GM23338 (cell line): ENCODE measurements at regions not wholly inside any gene's neighbourhood (a gene's known extent, or its start where the extent isn't known, plus 50 kb on each side); places are given as distances from the start of the nearest gene placed in this dataset.

ENCODE experiments used
- ATAC-seq: fragments of 200-7000 bp; cut with Tn5 transposase; 3 replicates; pipeline ENCODE4 v1.9.1; 2020
- DNase-seq: peaks from one replicate; pipeline ENCODE4 v3.0.0-alpha.2; 2015; ENCODE audit warnings: low spot score
- H2AFZ ChIP-seq: fragments of 200-600 bp; sonication (generic); 2 replicates; pipeline ENCODE4 v1.8.0; 2016; ENCODE audit warnings: antibody characterized with exemption, mild to moderate bottlenecking, moderate library complexity
- H3F3A ChIP-seq: fragments of 200-600 bp; sonication (generic); replicated peaks from 2 replicates; pipeline ENCODE4 v1.8.0; 2017; ENCODE audit warnings: antibody characterized with exemption, mixed run types, low read depth
- H3K27ac ChIP-seq: fragments of 200-600 bp; sonication (generic); 2 replicates; pipeline ENCODE4 v1.6.1; 2016; ENCODE audit warnings: low read depth
- H3K27me3 ChIP-seq: fragments of 200-600 bp; sonication (generic); 2 replicates; pipeline ENCODE4 v1.8.0; 2016; ENCODE audit warnings: mild to moderate bottlenecking, mixed run types, moderate library complexity; ENCODE audit not compliant: insufficient read depth
- H3K36me3 ChIP-seq: fragments of 200-600 bp; sonication (generic); 2 replicates; pipeline ENCODE4 v1.8.0; 2016; ENCODE audit warnings: mild to moderate bottlenecking; ENCODE audit not compliant: insufficient read depth
- H3K4me1 ChIP-seq: fragments of 200-600 bp; sonication (generic); 2 replicates; pipeline ENCODE4 v1.8.0; 2016; ENCODE audit warnings: mild to moderate bottlenecking, moderate library complexity; ENCODE audit not compliant: insufficient read depth
- H3K4me2 ChIP-seq: fragments of 200-600 bp; sonication (generic); 2 replicates; pipeline ENCODE4 v1.7.1; 2017; ENCODE audit warnings: mixed run types
- H3K4me3 ChIP-seq: fragments of 200-600 bp; sonication (generic); 2 replicates; pipeline ENCODE4 v1.6.1; 2016; ENCODE audit warnings: mixed run types
- H3K79me2 ChIP-seq: fragments of 200-600 bp; sonication (generic); replicated peaks from 2 replicates; pipeline ENCODE4 v1.8.0; 2017; ENCODE audit warnings: mild to moderate bottlenecking; ENCODE audit not compliant: insufficient read depth
- H3K9me2 ChIP-seq: fragments of 200-600 bp; sonication (generic); 2 replicates; pipeline ENCODE4 v1.8.0; 2017; ENCODE audit not compliant: insufficient read depth
- H4K20me1 ChIP-seq: fragments of 200-600 bp; sonication (generic); replicated peaks from 2 replicates; pipeline ENCODE4 v1.8.0; 2017; ENCODE audit warnings: mild to moderate bottlenecking; ENCODE audit not compliant: insufficient read depth
- H3K27ac Mint-ChIP-seq: 2 replicates; pipeline ENCODE4 v1.8.0; 2020; ENCODE audit warnings: inconsistent platforms, mild to moderate bottlenecking, moderate library complexity, mixed read lengths
- H3K27me3 Mint-ChIP-seq: 3 replicates; pipeline ENCODE4 v1.8.0; 2022; ENCODE audit warnings: low read depth, mild to moderate bottlenecking, moderate library complexity, mixed read lengths, inconsistent platforms; ENCODE audit not compliant: insufficient read depth, poor library complexity
- H3K36me3 Mint-ChIP-seq: 3 replicates; pipeline ENCODE4 v1.8.0; 2021; ENCODE audit warnings: low read depth, mild to moderate bottlenecking, inconsistent platforms, moderate library complexity, mixed read lengths
- H3K4me1 Mint-ChIP-seq: 3 replicates; pipeline ENCODE4 v1.8.0; 2020; ENCODE audit warnings: mild to moderate bottlenecking, inconsistent platforms, mixed read lengths
- H3K4me3 Mint-ChIP-seq: 3 replicates; pipeline ENCODE4 v1.8.0; 2021; ENCODE audit warnings: moderate library complexity, mild to moderate bottlenecking, inconsistent platforms, mixed read lengths
- H3K9me3 Mint-ChIP-seq: 3 replicates; pipeline ENCODE4 v1.8.0; 2020; ENCODE audit warnings: moderate library complexity, mild to moderate bottlenecking, inconsistent platforms, mixed read lengths
- CREB1 ChIP-seq: fragments of 250-450 bp; sonication (Bioruptor Pico); IDR thresholded peaks from 2 replicates; pipeline ENCODE4 v1.5.0; 2020; ENCODE audit warnings: low read depth, mild to moderate bottlenecking, moderate library complexity
- CTCF ChIP-seq, 2 experiments: fragments of 200-600 bp in 1 of 2; sonication (generic) in 1 of 2; conservative IDR thresholded peaks; 2 replicates each; pipeline versions ENCODE4 v1.5.1 to v1.6.1; 2016 to 2017; ENCODE audit warnings: antibody characterized with exemption in 2 of 2, low read depth in 2 of 2, mild to moderate bottlenecking in 2 of 2, moderate library complexity in 1 of 2
- ETS1 ChIP-seq: IDR thresholded peaks from 2 replicates; pipeline ENCODE4 v1.6.1; 2016; ENCODE audit warnings: antibody characterized with exemption
- EZH2 ChIP-seq: fragments of 200-600 bp; sonication (generic); IDR thresholded peaks from one replicate; pipeline ENCODE4 v1.8.0; 2017; ENCODE audit warnings: antibody characterized with exemption, mild to moderate bottlenecking, low read depth; ENCODE audit not compliant: unreplicated experiment
- EZH2phosphoT487 ChIP-seq: fragments of 200-600 bp; sonication (generic); IDR thresholded peaks from one replicate; pipeline ENCODE4 v1.8.1; 2018; ENCODE audit warnings: antibody characterized with exemption; ENCODE audit not compliant: unreplicated experiment
- NANOG ChIP-seq: IDR thresholded peaks from 2 replicates; pipeline ENCODE4 v1.6.1; 2016; ENCODE audit warnings: antibody characterized with exemption, borderline replicate concordance
- POLR2AphosphoS5 ChIP-seq: IDR thresholded peaks from 2 replicates; pipeline ENCODE4 v1.6.1; 2016; ENCODE audit warnings: antibody characterized with exemption, low read depth
- STAT1 ChIP-seq: IDR thresholded peaks from one replicate; pipeline ENCODE4 v1.6.1; 2016; ENCODE audit warnings: antibody characterized with exemption; ENCODE audit not compliant: unreplicated experiment
- ZNF114 ChIP-seq: fragments of 250-450 bp; sonication (Bioruptor Pico); IDR thresholded peaks from 2 replicates; pipeline ENCODE4 v1.5.0; 2020; ENCODE audit warnings: mild to moderate bottlenecking, moderate library complexity
- ZNF462 ChIP-seq: fragments of 250-450 bp; sonication (Bioruptor Pico); IDR thresholded peaks from 2 replicates; pipeline ENCODE4 v1.5.0; 2020; ENCODE audit warnings: mild to moderate bottlenecking, moderate library complexity

- no peak overlapping the region for H3K4me3 ChIP-seq
- Mint-ChIP-seq H3K36me3 (no peaks in the 10 kb centered on the region), H3K27me3 (peaks cover 2% of the 10 kb centered on the region), H3K9me3 (no peaks in the 10 kb centered on the region), H3K4me1 (no peaks in the 10 kb centered on the region), H3K27ac (no peak overlapping the region), H3K4me3 (no peak overlapping the region)
- ATAC-seq: no peak
- no peaks in the 10 kb centered on the region for H4K20me1 ChIP-seq
- no peaks in the 10 kb centered on the region for H3K27me3 ChIP-seq
- DNase-seq: no peak
- 0 out of 2 replicates have a peak, but pooled peaks cover 6% of the 10 kb centered on the region for H3K9me2 ChIP-seq
- no peaks in the 10 kb centered on the region for H3K79me2 ChIP-seq
- no peak overlapping the region for H3K27ac ChIP-seq
- H3K36me3 ChIP-seq: no peaks in the 10 kb centered on the region
- H3F3A ChIP-seq: no peaks in the 10 kb centered on the region
- no peak overlapping the region for H2AFZ ChIP-seq
- H3K4me1 ChIP-seq: no peaks in the 10 kb centered on the region
- TF ChIP-seq EZH2 (no peak), STAT1 (no peak), ZNF114 (no peak), ZNF462 (CRISPR knock-in tag) (no peak)
- H3K4me2 ChIP-seq: no peak overlapping the region
Observed at GRCh38 chr7:96562458-96562857, 147.2 kb downstream of the SEM1 start.

GRCh38 chr7:96561892-96562291 is 147.8 kb downstream of the SEM1 start:
- Histone ChIP-seq H3K4me3 (no peak overlapping the region), H3K9me2 (0 out of 2 replicates have a peak, but pooled peaks cover 6% of the 10 kb centered on the region), H3K79me2 (no peaks in the 10 kb centered on the region), H3F3A (no peaks in the 10 kb centered on the region), H3K4me1 (no peaks in the 10 kb centered on the region), H4K20me1 (no peaks in the 10 kb centered on the region), H2AFZ (no peak overlapping the region), H3K4me2 (no peak overlapping the region), H3K27ac (no peak overlapping the region), H3K27me3 (no peaks in the 10 kb centered on the region), H3K36me3 (no peaks in the 10 kb centered on the region)
- Mint-ChIP-seq H3K27ac (no peak overlapping the region), H3K4me3 (no peak overlapping the region), H3K4me1 (no peaks in the 10 kb centered on the region), H3K27me3 (peaks cover 2% of the 10 kb centered on the region), H3K9me3 (no peaks in the 10 kb centered on the region), H3K36me3 (no peaks in the 10 kb centered on the region)
- ATAC-seq (no peak), DNase-seq (no peak)
- no peak for TF ChIP-seq CREB1 (CRISPR knock-in tag)
- no peak for TF ChIP-seq POLR2AphosphoS5
- TF ChIP-seq EZH2phosphoT487: no peak
- TF ChIP-seq NANOG: no peak
- no peak for TF ChIP-seq ETS1
- TF ChIP-seq CTCF (conservative IDR thresholded peaks at IDR 0.05; ENCODE audit: low read depth in 2 of 2): no peak
